ENCODE measurements at regions not wholly inside any gene's neighbourhood (a gene's known extent, or its start where the extent isn't known, plus 50 kb on each side); places are given as distances from the start of the nearest gene placed in this dataset.

DNA sequence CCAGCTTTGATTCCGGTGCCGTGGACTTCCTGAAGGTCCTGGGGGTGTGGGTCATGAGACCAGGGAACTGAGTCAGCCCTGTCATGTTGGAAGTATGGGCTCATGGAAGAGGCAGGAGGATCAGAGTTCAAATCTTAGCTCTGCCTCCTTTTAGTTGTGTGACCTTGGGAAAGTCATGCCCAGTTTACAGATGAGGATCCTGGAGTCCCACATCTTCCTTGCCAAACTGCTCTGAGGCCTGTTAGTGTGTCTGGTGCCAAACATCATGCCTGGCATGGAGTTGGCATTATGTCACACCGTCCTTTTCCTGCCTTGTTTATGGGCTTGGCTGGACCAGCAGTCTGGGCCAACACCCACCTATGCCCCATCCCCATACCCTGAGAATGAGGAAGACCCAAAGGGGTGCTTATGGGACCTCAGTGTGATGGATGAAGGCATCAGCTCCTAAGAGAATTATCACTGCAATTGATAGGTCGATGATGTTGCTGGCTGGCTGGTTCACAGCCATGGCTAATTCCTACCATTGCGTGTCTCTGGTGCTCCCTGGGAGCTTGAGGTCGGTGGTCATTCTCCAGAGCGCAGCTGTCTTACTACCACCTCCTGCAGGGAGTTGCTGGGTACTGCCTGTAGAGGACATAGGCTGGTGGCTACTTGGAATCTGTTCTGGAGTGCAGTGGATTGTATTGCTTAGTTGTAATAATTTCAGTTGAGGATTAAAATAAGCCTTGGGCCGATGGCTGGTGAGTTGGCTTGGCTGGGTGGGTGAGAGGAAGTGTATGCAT is 140.5 kb upstream of the PITX1 start:
- TF ChIP-seq, protein P1, sequence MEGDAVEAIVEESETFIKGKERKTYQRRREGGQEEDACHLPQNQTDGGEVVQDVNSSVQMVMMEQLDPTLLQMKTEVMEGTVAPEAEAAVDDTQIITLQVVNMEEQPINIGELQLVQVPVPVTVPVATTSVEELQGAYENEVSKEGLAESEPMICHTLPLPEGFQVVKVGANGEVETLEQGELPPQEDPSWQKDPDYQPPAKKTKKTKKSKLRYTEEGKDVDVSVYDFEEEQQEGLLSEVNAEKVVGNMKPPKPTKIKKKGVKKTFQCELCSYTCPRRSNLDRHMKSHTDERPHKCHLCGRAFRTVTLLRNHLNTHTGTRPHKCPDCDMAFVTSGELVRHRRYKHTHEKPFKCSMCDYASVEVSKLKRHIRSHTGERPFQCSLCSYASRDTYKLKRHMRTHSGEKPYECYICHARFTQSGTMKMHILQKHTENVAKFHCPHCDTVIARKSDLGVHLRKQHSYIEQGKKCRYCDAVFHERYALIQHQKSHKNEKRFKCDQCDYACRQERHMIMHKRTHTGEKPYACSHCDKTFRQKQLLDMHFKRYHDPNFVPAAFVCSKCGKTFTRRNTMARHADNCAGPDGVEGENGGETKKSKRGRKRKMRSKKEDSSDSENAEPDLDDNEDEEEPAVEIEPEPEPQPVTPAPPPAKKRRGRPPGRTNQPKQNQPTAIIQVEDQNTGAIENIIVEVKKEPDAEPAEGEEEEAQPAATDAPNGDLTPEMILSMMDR (IDR thresholded peaks at IDR 0.05) = no peak
- no peak for TF ChIP-seq POLR2A (IDR thresholded peaks at IDR 0.05)

Measured in right lobe of liver (tissue), 4 donors.